ENCODE measurements at regions not wholly inside any gene's neighbourhood (a gene's known extent, or its start where the extent isn't known, plus 50 kb on each side); places are given as distances from the start of the nearest gene placed in this dataset.
"Not testable (repeated sequence)": the region's sequence is repeated elsewhere in the genome, so short reads cannot be mapped to it uniquely, and the experiment has no call there.

GRCh38 chr6:15758631-15759215 lies 95.9 kb upstream of the DTNBP1 start:
- DNase-seq, result no peak

GRCh38 chr6:15755526-15755925 lies 92.7 kb upstream of the DTNBP1 start:
- DNase-seq, result no peak

- no peak for DNase-seq
These were observed 91.9 kb upstream of the DTNBP1 start for GRCh38 chr6:15754706-15755079.

GRCh38 chr6:15754035-15754705 lies 91.3 kb upstream of the DTNBP1 start:
- DNase-seq, result no peak

- no peak for DNase-seq
These were observed 90.0 kb upstream of the DTNBP1 start for GRCh38 chr6:15752820-15753219.

GRCh38 chr6:15751721-15752350 lies 89.0 kb upstream of the DTNBP1 start:
- DNase-seq, result no peak

GRCh38 chr6:15748341-15748740 lies 85.5 kb upstream of the DTNBP1 start:
- DNase-seq, result no peak

- no peak for DNase-seq
These were observed 84.6 kb upstream of the DTNBP1 start for GRCh38 chr6:15747354-15747883.

- DNase-seq, result no peak
These were observed 83.0 kb upstream of the DTNBP1 start for GRCh38 chr6:15745781-15746180.

- DNase-seq, result no peak
These were observed 82.1 kb upstream of the DTNBP1 start for GRCh38 chr6:15744818-15745402.

- DNase-seq, result not testable (repeated sequence)
These were observed 79.2 kb upstream of the DTNBP1 start for GRCh38 chr6:15742013-15742412.

- no peak for DNase-seq
These were observed 78.6 kb upstream of the DTNBP1 start for GRCh38 chr6:15741405-15741804.

- DNase-seq, result no peak
These were observed 77.0 kb upstream of the DTNBP1 start for GRCh38 chr6:15739867-15740266.

- no peak for DNase-seq
These were observed 76.5 kb upstream of the DTNBP1 start for GRCh38 chr6:15739353-15739752.

GRCh38 chr6:15738195-15738594 lies 75.4 kb upstream of the DTNBP1 start:
- not testable (repeated sequence) for DNase-seq

GRCh38 chr6:15736297-15736696 lies 73.5 kb upstream of the DTNBP1 start:
- DNase-seq, result no peak

- DNase-seq, result no peak
These were observed 72.9 kb upstream of the DTNBP1 start for GRCh38 chr6:15735567-15736265.

GRCh38 chr6:15734118-15734897 lies 71.5 kb upstream of the DTNBP1 start:
- no peak for DNase-seq

GRCh38 chr6:15730922-15731321 lies 68.1 kb upstream of the DTNBP1 start:
- no peak for DNase-seq

GRCh38 chr6:15730442-15730841 lies 67.6 kb upstream of the DTNBP1 start:
- no peak for DNase-seq

GRCh38 chr6:15722731-15723130 lies 59.9 kb upstream of the DTNBP1 start:
- no peak for DNase-seq

GRCh38 chr6:15716889-15717288 lies 54.1 kb upstream of the DTNBP1 start:
- DNase-seq, result no peak
